Fibroblast of lung (primary cell): ENCODE measurements at regions not wholly inside any gene's neighbourhood (a gene's known extent, or its start where the extent isn't known, plus 50 kb on each side); places are given as distances from the start of the nearest gene placed in this dataset.

Source experiments
- EZH2 ChIP-seq: IDR thresholded peaks from 2 replicates; pipeline ENCODE4 v1.5.1; 2012; ENCODE audit warnings: low read length, control low read depth, mild to moderate bottlenecking; ENCODE audit errors: missing control alignments
- TF ChIP-seq, protein P1 (sequence below), 2 donors: IDR thresholded peaks in 1 of 2; conservative IDR thresholded peaks in 1 of 2; 1 replicate in 1 of 2; 2 replicates in 1 of 2; pipeline ENCODE4 v1.5.1; 2011 to 2012; ENCODE audit warnings: low read length in 2 of 2, control low read depth in 1 of 2, inconsistent platforms in 1 of 2, low read depth in 1 of 2, mild to moderate bottlenecking in 1 of 2

DNA sequence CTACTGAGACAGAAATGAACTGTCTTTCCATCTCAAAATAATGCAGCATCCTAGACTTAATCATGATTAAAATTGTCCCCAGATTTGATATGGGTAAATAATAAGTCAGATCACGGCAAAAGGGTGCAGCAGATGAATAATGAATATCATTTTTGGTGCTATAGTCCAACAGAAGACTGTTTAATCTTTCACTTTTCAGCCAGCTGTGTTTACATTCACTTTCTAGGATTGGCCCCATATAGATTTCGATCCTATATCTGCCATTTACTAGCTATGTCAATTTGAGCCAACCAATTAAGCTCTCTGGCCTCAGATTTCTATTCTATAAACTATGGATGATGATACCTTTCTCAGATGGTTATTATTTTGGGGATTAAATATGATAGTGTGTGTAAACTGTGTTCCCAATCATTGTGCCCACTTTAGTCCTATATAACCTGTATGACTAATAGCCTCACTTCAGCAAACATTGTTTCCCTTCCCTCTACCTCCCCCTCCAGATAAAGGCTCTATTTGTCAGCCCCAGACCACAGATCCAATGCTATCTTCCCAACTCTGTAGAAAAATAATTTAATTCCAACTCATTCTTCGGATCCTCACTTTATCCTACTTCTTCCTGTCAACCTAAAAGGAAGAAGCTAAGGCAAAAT, 53.6 kb upstream of the NT5E start:
- TF ChIP-seq, protein P1, sequence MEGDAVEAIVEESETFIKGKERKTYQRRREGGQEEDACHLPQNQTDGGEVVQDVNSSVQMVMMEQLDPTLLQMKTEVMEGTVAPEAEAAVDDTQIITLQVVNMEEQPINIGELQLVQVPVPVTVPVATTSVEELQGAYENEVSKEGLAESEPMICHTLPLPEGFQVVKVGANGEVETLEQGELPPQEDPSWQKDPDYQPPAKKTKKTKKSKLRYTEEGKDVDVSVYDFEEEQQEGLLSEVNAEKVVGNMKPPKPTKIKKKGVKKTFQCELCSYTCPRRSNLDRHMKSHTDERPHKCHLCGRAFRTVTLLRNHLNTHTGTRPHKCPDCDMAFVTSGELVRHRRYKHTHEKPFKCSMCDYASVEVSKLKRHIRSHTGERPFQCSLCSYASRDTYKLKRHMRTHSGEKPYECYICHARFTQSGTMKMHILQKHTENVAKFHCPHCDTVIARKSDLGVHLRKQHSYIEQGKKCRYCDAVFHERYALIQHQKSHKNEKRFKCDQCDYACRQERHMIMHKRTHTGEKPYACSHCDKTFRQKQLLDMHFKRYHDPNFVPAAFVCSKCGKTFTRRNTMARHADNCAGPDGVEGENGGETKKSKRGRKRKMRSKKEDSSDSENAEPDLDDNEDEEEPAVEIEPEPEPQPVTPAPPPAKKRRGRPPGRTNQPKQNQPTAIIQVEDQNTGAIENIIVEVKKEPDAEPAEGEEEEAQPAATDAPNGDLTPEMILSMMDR (conservative IDR thresholded peaks at IDR 0.05 in 1 of 2, IDR thresholded peaks at IDR 0.05 in 1 of 2; ENCODE audit: low read depth in 1 of 2, low read length in 2 of 2), result no peak
- no peak for TF ChIP-seq EZH2
